ENCODE measurements at regions not wholly inside any gene's neighbourhood (a gene's known extent, or its start where the extent isn't known, plus 50 kb on each side); places are given as distances from the start of the nearest gene placed in this dataset.

DNA sequence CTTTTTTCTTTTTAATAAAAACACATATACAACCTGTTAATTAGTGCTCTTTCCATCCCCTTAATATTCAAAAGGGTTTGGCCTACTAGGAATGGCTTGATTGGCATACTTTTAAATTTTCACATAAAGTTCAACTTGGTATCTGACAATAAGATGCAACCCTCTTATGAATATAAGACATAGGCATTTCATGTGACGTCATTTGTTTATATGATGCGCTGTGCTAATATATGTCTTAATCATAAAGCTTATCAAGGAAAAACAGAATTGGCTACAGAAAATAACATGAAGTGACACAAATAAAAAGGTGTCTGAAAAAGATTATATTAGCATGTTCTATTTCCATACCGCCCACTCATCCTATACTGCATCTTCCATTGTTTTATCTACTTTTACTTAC, 1642.4 kb downstream of the EFNA5 start:
- no peaks in the 10 kb centered on the region for H3K36me3 ChIP-seq
- TF ChIP-seq, protein P1, sequence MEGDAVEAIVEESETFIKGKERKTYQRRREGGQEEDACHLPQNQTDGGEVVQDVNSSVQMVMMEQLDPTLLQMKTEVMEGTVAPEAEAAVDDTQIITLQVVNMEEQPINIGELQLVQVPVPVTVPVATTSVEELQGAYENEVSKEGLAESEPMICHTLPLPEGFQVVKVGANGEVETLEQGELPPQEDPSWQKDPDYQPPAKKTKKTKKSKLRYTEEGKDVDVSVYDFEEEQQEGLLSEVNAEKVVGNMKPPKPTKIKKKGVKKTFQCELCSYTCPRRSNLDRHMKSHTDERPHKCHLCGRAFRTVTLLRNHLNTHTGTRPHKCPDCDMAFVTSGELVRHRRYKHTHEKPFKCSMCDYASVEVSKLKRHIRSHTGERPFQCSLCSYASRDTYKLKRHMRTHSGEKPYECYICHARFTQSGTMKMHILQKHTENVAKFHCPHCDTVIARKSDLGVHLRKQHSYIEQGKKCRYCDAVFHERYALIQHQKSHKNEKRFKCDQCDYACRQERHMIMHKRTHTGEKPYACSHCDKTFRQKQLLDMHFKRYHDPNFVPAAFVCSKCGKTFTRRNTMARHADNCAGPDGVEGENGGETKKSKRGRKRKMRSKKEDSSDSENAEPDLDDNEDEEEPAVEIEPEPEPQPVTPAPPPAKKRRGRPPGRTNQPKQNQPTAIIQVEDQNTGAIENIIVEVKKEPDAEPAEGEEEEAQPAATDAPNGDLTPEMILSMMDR (IDR thresholded peaks at IDR 0.05) = no peak
- TF ChIP-seq POLR2A (IDR thresholded peaks at IDR 0.05) = no peak
- WGBS, 4 donors = 63 to 65% (median 65%) methylated on average over 3 of the region's 3 CpGs
- H3K27ac ChIP-seq = no peak overlapping the region
- H3K4me3 ChIP-seq = no peak overlapping the region
- H3K9me3 ChIP-seq = peaks cover 0 to 5% (median 0%) of the 10 kb centered on the region in 12 donors
- no peaks in the 10 kb centered on the region for H3K27me3 ChIP-seq
- intact Hi-C loops (cut with DNase I) = no loop called here
- DNase-seq (no peak), ATAC-seq (no peak)
- H3K4me1 ChIP-seq = no peaks in the 10 kb centered on the region

DNA sequence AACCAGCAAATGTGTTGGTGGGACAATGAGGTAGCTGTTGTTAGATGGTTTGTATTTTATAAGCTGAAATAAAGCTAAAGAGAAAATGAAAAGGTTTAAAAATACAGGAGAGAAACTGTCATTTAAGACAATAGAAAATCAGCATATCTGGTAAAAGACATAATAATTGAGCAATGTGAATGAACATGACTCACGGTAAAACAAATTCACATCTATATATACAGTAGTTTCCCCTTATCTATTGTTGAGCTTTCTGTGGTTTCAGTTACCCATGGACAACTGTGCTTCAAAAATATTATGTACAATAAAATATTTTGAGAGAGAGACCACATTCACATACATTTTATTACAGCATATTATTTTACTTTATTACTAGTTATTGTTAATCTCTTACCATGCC, 1649.8 kb downstream of the EFNA5 start:
- no peak overlapping the region for H3K4me3 ChIP-seq
- 91 to 94% (median 92%) methylated on average over 1 of the region's 1 CpG for WGBS, 4 donors
- no peak overlapping the region for H3K27ac ChIP-seq
- H3K4me1 ChIP-seq = peaks cover 0 to 3% (median 0%) of the 10 kb centered on the region in 12 donors
- H3K27me3 ChIP-seq = no peaks in the 10 kb centered on the region
- TF ChIP-seq POLR2A (IDR thresholded peaks at IDR 0.05) = no peak
- TF ChIP-seq, protein P1 (IDR thresholded peaks at IDR 0.05) = no peak
- DNase-seq (no peak), ATAC-seq (no peak)
- H3K36me3 ChIP-seq = no peaks in the 10 kb centered on the region
- intact Hi-C loops (cut with DNase I) = no loop called here
- no peaks in the 10 kb centered on the region for H3K9me3 ChIP-seq

GRCh38 chr5:106019261-106019660, 1651.5 kb downstream of the EFNA5 start:
- no peaks in the 10 kb centered on the region for H3K9me3 ChIP-seq
- TF ChIP-seq, protein P1 (IDR thresholded peaks at IDR 0.05) = no peak
- no peak for TF ChIP-seq POLR2A (IDR thresholded peaks at IDR 0.05)
- DNase-seq = no peak
- ATAC-seq = peak in 1 of 4 donors; percentile 36
- no peak overlapping the region for H3K4me3 ChIP-seq
- no peak overlapping the region for H3K27ac ChIP-seq
- no peaks in the 10 kb centered on the region for H3K36me3 ChIP-seq
- H3K27me3 ChIP-seq = no peaks in the 10 kb centered on the region
- H3K4me1 ChIP-seq = peaks cover 0 to 3% (median 0%) of the 10 kb centered on the region in 12 donors
- intact Hi-C loops (cut with DNase I) = no loop called here

- no peak overlapping the region for H3K4me3 ChIP-seq
- H3K9me3 ChIP-seq = no peaks in the 10 kb centered on the region
- no peaks in the 10 kb centered on the region for H3K27me3 ChIP-seq
- no peak overlapping the region for H3K27ac ChIP-seq
- DNase-seq = no peak
- ATAC-seq = no peak
- H3K4me1 ChIP-seq = peaks cover 0 to 3% (median 0%) of the 10 kb centered on the region in 12 donors
- 59 to 79% (median 66%) methylated on average over 1 of the region's 1 CpG for WGBS, 4 donors
- H3K36me3 ChIP-seq = no peaks in the 10 kb centered on the region
- intact Hi-C loops (cut with DNase I) = no loop called here
- no peak for TF ChIP-seq POLR2A (IDR thresholded peaks at IDR 0.05)
- TF ChIP-seq, protein P1 (IDR thresholded peaks at IDR 0.05) = no peak
These were observed 1653.4 kb downstream of the EFNA5 start for GRCh38 chr5:106017243-106017857.
